Keratinocyte (primary cell): ENCODE measurements at regions not wholly inside any gene's neighbourhood (a gene's known extent, or its start where the extent isn't known, plus 50 kb on each side); places are given as distances from the start of the nearest gene placed in this dataset.

Source experiments
- DNase-seq: peaks from one replicate; pipeline ENCODE4 v3.0.0-alpha.2; 2011; ENCODE audit warnings: low read depth, missing footprints, low spot score
- FAIRE-seq: peaks from 2 replicates; lab custom pipeline; 2011; peaks lifted over from hg19 to GRCh38; lab: Jason Lieb, UNC
- H2AFZ ChIP-seq: 2 replicates; pipeline ENCODE4 v1.6.0; 2012; ENCODE audit warnings: low read length, control low read depth, inconsistent platforms; ENCODE audit not compliant: control insufficient read depth
- H3K27ac ChIP-seq: 2 replicates; pipeline ENCODE4 v1.5.1; 2011; ENCODE audit warnings: low read length; ENCODE audit not compliant: control insufficient read depth, insufficient read depth
- H3K27me3 ChIP-seq: 3 replicates; pipeline ENCODE4 v1.6.0; 2011; ENCODE audit warnings: low read length; ENCODE audit not compliant: control insufficient read depth, insufficient read depth; ENCODE audit errors: extremely low read depth
- H3K36me3 ChIP-seq, 2 experiments: 2 replicates in 1 of 2; 3 replicates in 1 of 2; pipeline ENCODE4 v1.5.1; 2011; ENCODE audit warnings: low read length in 2 of 2, mild to moderate bottlenecking in 1 of 2; ENCODE audit not compliant: control insufficient read depth in 2 of 2, insufficient read depth in 2 of 2; ENCODE audit errors: extremely low read depth in 1 of 2
- H3K4me1 ChIP-seq: 3 replicates; pipeline ENCODE4 v1.5.1; 2011; ENCODE audit warnings: low read length; ENCODE audit not compliant: control insufficient read depth, insufficient read depth; ENCODE audit errors: extremely low read depth
- H3K4me2 ChIP-seq: 3 replicates; pipeline ENCODE4 v1.6.0; 2011; ENCODE audit warnings: low read depth, low read length; ENCODE audit not compliant: control insufficient read depth, insufficient read depth; ENCODE audit errors: extremely low read depth
- H3K4me3 ChIP-seq, 3 experiments: fragments of 200-600 bp in 1 of 3; sonication (generic) in 1 of 3; 2 replicates in 2 of 3; 3 replicates in 1 of 3; pipeline ENCODE4 v1.5.1; 2011 to 2016; ENCODE audit warnings: low read length in 3 of 3, mild to moderate bottlenecking in 3 of 3, control low read depth in 2 of 3, inconsistent platforms in 1 of 3, low read depth in 1 of 3, mixed read lengths in 1 of 3, mixed run types in 1 of 3, moderate library complexity in 1 of 3; ENCODE audit not compliant: control insufficient read depth in 2 of 3, insufficient read depth in 2 of 3; ENCODE audit errors: extremely low read depth in 1 of 3
- H3K79me2 ChIP-seq: 2 replicates; pipeline ENCODE4 v1.6.0; 2012; ENCODE audit warnings: low read length; ENCODE audit not compliant: control insufficient read depth, insufficient read depth
- H3K9ac ChIP-seq: 3 replicates; pipeline ENCODE4 v1.6.0; 2011; ENCODE audit warnings: low read length; ENCODE audit not compliant: control insufficient read depth, insufficient read depth; ENCODE audit errors: extremely low read depth
- H3K9me1 ChIP-seq: 3 replicates; pipeline ENCODE4 v1.6.0; 2011; ENCODE audit warnings: low read length; ENCODE audit not compliant: control insufficient read depth, insufficient read depth; ENCODE audit errors: extremely low read depth
- H3K9me3 ChIP-seq: 2 replicates; pipeline ENCODE4 v1.5.1; 2012; ENCODE audit warnings: low read depth, low read length; ENCODE audit not compliant: control insufficient read depth
- H4K20me1 ChIP-seq: 3 replicates; pipeline ENCODE4 v1.6.0; 2011; ENCODE audit warnings: low read length; ENCODE audit not compliant: control insufficient read depth, insufficient read depth; ENCODE audit errors: extremely low read depth
- EZH2 ChIP-seq: IDR thresholded peaks from one replicate; pipeline ENCODE4 v1.6.1; 2012; ENCODE audit warnings: inconsistent platforms, mild to moderate bottlenecking, low read length, moderate library complexity
- dilution Hi-C: fragments of 300-500 bp; cut with MboI; formaldehyde crosslinking; loops from one replicate; pipeline ENCODE4 v1.7.0; 2020; ENCODE audit warnings: low sequenced_read_pairs; ENCODE audit not compliant: extremely low pct_ligation_motif_present
- TF ChIP-seq, protein P1 (sequence below), 3 experiments: IDR thresholded peaks in 1 of 3; conservative IDR thresholded peaks in 1 of 3; optimal IDR thresholded peaks in 1 of 3; 2 replicates in 2 of 3; 3 replicates in 1 of 3; pipeline versions ENCODE3 to v1.5.1; 2011; ENCODE audit warnings: low read length in 3 of 3, mild to moderate bottlenecking in 3 of 3, moderate library complexity in 2 of 3, control low read depth in 1 of 3, inconsistent platforms in 1 of 3; ENCODE audit not compliant: insufficient read depth in 2 of 3; ENCODE audit errors: extremely low read depth in 1 of 3

DNA sequence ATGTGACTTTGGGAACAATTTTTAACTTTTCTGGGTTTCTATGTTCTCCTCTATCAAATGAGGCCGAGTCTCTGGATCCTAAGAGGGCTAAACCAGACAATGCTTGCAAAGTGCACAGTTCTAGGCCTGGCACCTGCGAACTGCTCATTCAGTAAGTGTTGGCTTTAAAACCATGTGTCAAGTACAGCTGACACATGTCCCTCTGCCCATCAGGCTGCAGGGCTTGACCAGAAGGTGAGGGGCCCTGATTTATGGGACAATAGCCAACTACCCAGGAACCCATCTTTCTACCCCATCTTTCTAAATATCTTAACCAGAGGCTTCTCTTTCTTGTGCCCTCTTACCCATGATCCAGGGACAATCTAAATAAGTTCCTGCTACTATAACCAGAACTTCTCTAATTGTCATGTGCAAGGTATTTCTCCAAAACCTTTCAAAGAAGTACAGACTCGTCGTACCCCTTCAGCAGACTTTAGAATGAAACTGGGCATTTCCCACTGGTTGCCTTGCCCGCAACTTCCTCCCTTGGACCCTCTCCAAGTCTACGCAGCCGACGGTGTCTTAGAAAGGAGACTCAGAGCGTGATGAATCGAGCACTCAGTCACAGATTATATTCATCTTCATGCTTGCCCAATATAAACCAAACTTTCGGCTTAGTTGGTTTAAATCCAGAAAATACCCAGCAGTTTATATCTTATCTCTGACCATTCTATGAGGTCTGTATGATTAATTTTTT lies 69.8 kb upstream of the STEAP1B start:
- Histone ChIP-seq H3K9me1 (no peaks in the 10 kb centered on the region), H4K20me1 (no peaks in the 10 kb centered on the region), H3K4me2 (no peak overlapping the region), H3K9me3 (no peaks in the 10 kb centered on the region), H3K9ac (no peak overlapping the region), H3K36me3 (no peaks in the 10 kb centered on the region), H3K4me1 (peaks cover 42% of the 10 kb centered on the region), H3K79me2 (no peaks in the 10 kb centered on the region), H3K27ac (no peak overlapping the region), H3K27me3 (no peaks in the 10 kb centered on the region), H2AFZ (no peak overlapping the region), H3K4me3 (no peak overlapping the region)
- dilution Hi-C loops: loop anchor here (25.0 kb wide), 1 partner anchor 168 kb away; the partner anchor contains the start of gene IL6
- TF ChIP-seq EZH2: no peak
- TF ChIP-seq, protein P1, sequence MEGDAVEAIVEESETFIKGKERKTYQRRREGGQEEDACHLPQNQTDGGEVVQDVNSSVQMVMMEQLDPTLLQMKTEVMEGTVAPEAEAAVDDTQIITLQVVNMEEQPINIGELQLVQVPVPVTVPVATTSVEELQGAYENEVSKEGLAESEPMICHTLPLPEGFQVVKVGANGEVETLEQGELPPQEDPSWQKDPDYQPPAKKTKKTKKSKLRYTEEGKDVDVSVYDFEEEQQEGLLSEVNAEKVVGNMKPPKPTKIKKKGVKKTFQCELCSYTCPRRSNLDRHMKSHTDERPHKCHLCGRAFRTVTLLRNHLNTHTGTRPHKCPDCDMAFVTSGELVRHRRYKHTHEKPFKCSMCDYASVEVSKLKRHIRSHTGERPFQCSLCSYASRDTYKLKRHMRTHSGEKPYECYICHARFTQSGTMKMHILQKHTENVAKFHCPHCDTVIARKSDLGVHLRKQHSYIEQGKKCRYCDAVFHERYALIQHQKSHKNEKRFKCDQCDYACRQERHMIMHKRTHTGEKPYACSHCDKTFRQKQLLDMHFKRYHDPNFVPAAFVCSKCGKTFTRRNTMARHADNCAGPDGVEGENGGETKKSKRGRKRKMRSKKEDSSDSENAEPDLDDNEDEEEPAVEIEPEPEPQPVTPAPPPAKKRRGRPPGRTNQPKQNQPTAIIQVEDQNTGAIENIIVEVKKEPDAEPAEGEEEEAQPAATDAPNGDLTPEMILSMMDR (optimal IDR thresholded peaks at IDR 0.05 in 1 of 3, IDR thresholded peaks at IDR 0.05 in 1 of 3, conservative IDR thresholded peaks at IDR 0.05 in 1 of 3; ENCODE audit: extremely low read depth in 1 of 3, insufficient read depth in 2 of 3, low read length in 3 of 3): no peak
- FAIRE-seq (no peak), DNase-seq (no peak)

DNA sequence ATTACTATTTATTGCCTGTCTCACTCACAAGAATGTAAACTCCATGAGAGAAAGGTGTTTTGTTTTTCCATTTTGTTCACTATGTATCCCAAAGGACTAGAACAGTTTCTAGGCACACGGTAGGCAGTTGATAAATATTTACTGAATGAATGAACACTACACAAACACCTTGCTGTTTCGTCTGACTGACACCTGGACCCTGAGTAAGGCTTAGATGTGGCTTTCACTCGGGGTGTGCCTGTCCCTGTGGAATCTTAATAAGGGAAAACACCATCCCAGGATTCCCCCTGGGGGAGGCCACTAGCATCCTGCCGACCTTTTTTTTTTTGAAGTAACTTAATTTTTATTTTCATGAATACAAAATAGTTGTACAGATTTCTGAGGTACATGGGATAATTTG lies 66.6 kb upstream of the STEAP1B start:
- no peak overlapping the region for H3K9ac ChIP-seq
- H3K27ac ChIP-seq: no peak overlapping the region
- H3K9me3 ChIP-seq: no peaks in the 10 kb centered on the region
- H3K36me3 ChIP-seq: no peaks in the 10 kb centered on the region
- no peak overlapping the region for H3K4me2 ChIP-seq
- FAIRE-seq (no peak), DNase-seq (no peak)
- no peak for TF ChIP-seq EZH2
- TF ChIP-seq, protein P1 (optimal IDR thresholded peaks at IDR 0.05 in 1 of 3, IDR thresholded peaks at IDR 0.05 in 1 of 3, conservative IDR thresholded peaks at IDR 0.05 in 1 of 3; ENCODE audit: extremely low read depth in 1 of 3, insufficient read depth in 2 of 3, low read length in 3 of 3): no peak
- peaks cover 51% of the 10 kb centered on the region for H3K4me1 ChIP-seq
- H3K27me3 ChIP-seq: no peaks in the 10 kb centered on the region
- no peaks in the 10 kb centered on the region for H3K9me1 ChIP-seq
- dilution Hi-C loops: loop anchor here (25.0 kb wide), 1 partner anchor 171 kb away; the partner anchor contains the start of gene IL6
- no peaks in the 10 kb centered on the region for H3K79me2 ChIP-seq
- H4K20me1 ChIP-seq: no peaks in the 10 kb centered on the region
- H2AFZ ChIP-seq: no peak overlapping the region
- no peak overlapping the region for H3K4me3 ChIP-seq
